Progenitor cell of endocrine pancreas (in vitro differentiated cells): ENCODE measurements at regions not wholly inside any gene's neighbourhood (a gene's known extent, or its start where the extent isn't known, plus 50 kb on each side); places are given as distances from the start of the nearest gene placed in this dataset.

Experiments used
- DNase-seq: peaks from one replicate; pipeline ENCODE4 v3.0.0; 2021; ENCODE audit warnings: low spot score; ENCODE audit not compliant: unreplicated experiment
- H3K27ac Mint-ChIP-seq: 2 replicates; pipeline ENCODE4 v1.8.0; 2021; ENCODE audit warnings: mild to moderate bottlenecking, moderate library complexity, mixed read lengths
- H3K27me3 Mint-ChIP-seq: 2 replicates; pipeline ENCODE4 v1.8.0; 2021; ENCODE audit warnings: mixed read lengths
- H3K36me3 Mint-ChIP-seq: 2 replicates; pipeline ENCODE4 v1.8.0; 2022; ENCODE audit warnings: mixed read lengths; ENCODE audit not compliant: insufficient read depth
- H3K4me1 Mint-ChIP-seq: 2 replicates; pipeline ENCODE4 v1.8.0; 2021; ENCODE audit warnings: low read depth, mixed read lengths
- H3K4me3 Mint-ChIP-seq: 2 replicates; pipeline ENCODE4 v1.8.0; 2021; ENCODE audit warnings: low read depth, mild to moderate bottlenecking, moderate library complexity, mixed read lengths
- H3K9me3 Mint-ChIP-seq: 2 replicates; pipeline ENCODE4 v1.8.0; 2021; ENCODE audit warnings: low read depth, mixed read lengths
- CTCF ChIP-seq: fragments of 200-600 bp; sonication (generic); IDR thresholded peaks from one replicate; pipeline ENCODE4 v1.5.0; 2021; ENCODE audit warnings: antibody characterized with exemption, mild to moderate bottlenecking; ENCODE audit not compliant: unreplicated experiment

- Mint-ChIP-seq H3K4me1 (no peaks in the 10 kb centered on the region), H3K27me3 (no peaks in the 10 kb centered on the region), H3K36me3 (no peaks in the 10 kb centered on the region), H3K27ac (no peak overlapping the region), H3K4me3 (no peak overlapping the region), H3K9me3 (no peaks in the 10 kb centered on the region)
- no peak for TF ChIP-seq CTCF
- DNase-seq: no peak
Measured at GRCh38 chr13:34478376-34478775, 463.7 kb upstream of the NBEA start.

GRCh38 chr13:34502011-34502410 is 440.1 kb upstream of the NBEA start:
- no peaks in the 10 kb centered on the region for H3K4me1 Mint-ChIP-seq
- no peaks in the 10 kb centered on the region for H3K36me3 Mint-ChIP-seq
- no peak overlapping the region for H3K27ac Mint-ChIP-seq
- no peak overlapping the region for H3K4me3 Mint-ChIP-seq
- H3K27me3 Mint-ChIP-seq: no peaks in the 10 kb centered on the region
- DNase-seq: no peak
- peaks cover 2% of the 10 kb centered on the region for H3K9me3 Mint-ChIP-seq
- no peak for TF ChIP-seq CTCF

GRCh38 chr13:34502621-34503020 is 439.4 kb upstream of the NBEA start:
- H3K4me3 Mint-ChIP-seq: no peak overlapping the region
- no peaks in the 10 kb centered on the region for H3K36me3 Mint-ChIP-seq
- H3K27ac Mint-ChIP-seq: no peak overlapping the region
- no peaks in the 10 kb centered on the region for H3K4me1 Mint-ChIP-seq
- DNase-seq: no peak
- TF ChIP-seq CTCF: no peak
- no peaks in the 10 kb centered on the region for H3K27me3 Mint-ChIP-seq
- H3K9me3 Mint-ChIP-seq: peaks cover 7% of the 10 kb centered on the region

- DNase-seq: no peak
- H3K4me3 Mint-ChIP-seq: no peak overlapping the region
- H3K9me3 Mint-ChIP-seq: peaks cover 10% of the 10 kb centered on the region
- no peak overlapping the region for H3K27ac Mint-ChIP-seq
- no peaks in the 10 kb centered on the region for H3K4me1 Mint-ChIP-seq
- no peaks in the 10 kb centered on the region for H3K27me3 Mint-ChIP-seq
- no peak for TF ChIP-seq CTCF
- H3K36me3 Mint-ChIP-seq: no peaks in the 10 kb centered on the region
Measured at GRCh38 chr13:34506796-34507195, 435.3 kb upstream of the NBEA start.

GRCh38 chr13:34507630-34508029 is 434.4 kb upstream of the NBEA start:
- H3K27ac Mint-ChIP-seq: no peak overlapping the region

More at GRCh38 chr13:34507630-34508029, 434.4 kb upstream of the NBEA start:
- Mint-ChIP-seq H3K9me3 (peaks cover 10% of the 10 kb centered on the region), H3K36me3 (no peaks in the 10 kb centered on the region), H3K4me1 (no peaks in the 10 kb centered on the region), H3K27me3 (no peaks in the 10 kb centered on the region), H3K4me3 (no peak overlapping the region)
- TF ChIP-seq CTCF: no peak
- DNase-seq: no peak
